Left ventricle myocardium inferior (tissue), 1 donor: ENCODE measurements at regions not wholly inside any gene's neighbourhood (a gene's known extent, or its start where the extent isn't known, plus 50 kb on each side); places are given as distances from the start of the nearest gene placed in this dataset.

ENCODE experiments used
- DNase-seq: peaks from one replicate; pipeline ENCODE4 v3.0.0-alpha.2; 2020
- H3K27ac ChIP-seq: fragments of 200-600 bp; replicated peaks from 2 replicates; pipeline ENCODE4 v1.8.0; 2021
- H3K27me3 ChIP-seq: fragments of 200-600 bp; 2 replicates; pipeline ENCODE4 v1.8.0; 2021; ENCODE audit warnings: low read depth
- H3K36me3 ChIP-seq: fragments of 200-600 bp; 2 replicates; pipeline ENCODE4 v1.8.0; 2021
- H3K4me1 ChIP-seq: fragments of 200-600 bp; 2 replicates; pipeline ENCODE4 v1.8.0; 2021
- H3K4me3 ChIP-seq: fragments of 200-600 bp; 2 replicates; pipeline ENCODE4 v1.8.0; 2021; ENCODE audit warnings: mild to moderate bottlenecking, moderate library complexity
- H3K9me3 ChIP-seq: fragments of 200-600 bp; replicated peaks from 2 replicates; pipeline ENCODE4 v1.8.0; 2021
- intact Hi-C: fragments of 100-400 bp; cut with micrococcal nuclease; formaldehyde crosslinking; loops from one replicate; pipeline ENCODE4 v1.11.0; 2022
- TF ChIP-seq, protein P1 (sequence below): fragments of 200-600 bp; IDR thresholded peaks from 2 replicates; pipeline ENCODE4 v1.8.0; 2021; ENCODE audit warnings: antibody characterized with exemption, mild to moderate bottlenecking, borderline replicate concordance
- donor health status: DM: no; HTN: yes; CAD: no; lungs with severe emphysema.

GRCh38 chr15:68501616-68502015 lies 69.7 kb upstream of the ITGA11 start:
- Histone ChIP-seq H3K4me1 (no peaks in the 10 kb centered on the region), H3K36me3 (no peaks in the 10 kb centered on the region), H3K4me3 (no peak overlapping the region), H3K27ac (no peak overlapping the region), H3K9me3 (no peaks in the 10 kb centered on the region), H3K27me3 (no peaks in the 10 kb centered on the region)
- no peak for DNase-seq
- intact Hi-C loops, result no loop called here
- TF ChIP-seq, protein P1, sequence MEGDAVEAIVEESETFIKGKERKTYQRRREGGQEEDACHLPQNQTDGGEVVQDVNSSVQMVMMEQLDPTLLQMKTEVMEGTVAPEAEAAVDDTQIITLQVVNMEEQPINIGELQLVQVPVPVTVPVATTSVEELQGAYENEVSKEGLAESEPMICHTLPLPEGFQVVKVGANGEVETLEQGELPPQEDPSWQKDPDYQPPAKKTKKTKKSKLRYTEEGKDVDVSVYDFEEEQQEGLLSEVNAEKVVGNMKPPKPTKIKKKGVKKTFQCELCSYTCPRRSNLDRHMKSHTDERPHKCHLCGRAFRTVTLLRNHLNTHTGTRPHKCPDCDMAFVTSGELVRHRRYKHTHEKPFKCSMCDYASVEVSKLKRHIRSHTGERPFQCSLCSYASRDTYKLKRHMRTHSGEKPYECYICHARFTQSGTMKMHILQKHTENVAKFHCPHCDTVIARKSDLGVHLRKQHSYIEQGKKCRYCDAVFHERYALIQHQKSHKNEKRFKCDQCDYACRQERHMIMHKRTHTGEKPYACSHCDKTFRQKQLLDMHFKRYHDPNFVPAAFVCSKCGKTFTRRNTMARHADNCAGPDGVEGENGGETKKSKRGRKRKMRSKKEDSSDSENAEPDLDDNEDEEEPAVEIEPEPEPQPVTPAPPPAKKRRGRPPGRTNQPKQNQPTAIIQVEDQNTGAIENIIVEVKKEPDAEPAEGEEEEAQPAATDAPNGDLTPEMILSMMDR, result no peak

DNA sequence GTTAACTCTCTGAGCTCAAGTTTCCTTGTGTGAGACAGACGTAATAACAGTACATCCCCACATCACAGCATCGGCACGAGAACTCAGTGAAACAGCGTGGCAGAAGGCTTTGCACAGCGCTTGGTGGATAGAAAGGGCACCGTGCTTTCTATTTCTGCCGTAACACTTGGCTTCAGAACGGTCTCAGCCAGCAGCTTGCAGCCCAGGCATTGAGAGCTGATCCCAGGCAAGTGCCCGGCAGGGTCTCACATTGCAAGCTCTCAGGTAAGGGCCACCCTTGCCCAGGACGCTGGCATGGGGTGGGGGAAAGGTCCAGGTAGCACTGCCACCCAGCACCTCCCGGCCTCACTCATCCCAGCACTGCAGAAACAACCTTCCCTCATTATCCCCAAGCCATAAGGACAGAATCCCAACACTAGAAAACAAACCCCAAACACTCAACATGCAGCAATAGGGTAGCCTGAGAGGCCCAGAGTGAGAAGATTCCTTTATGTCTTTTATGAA lies 70.5 kb upstream of the ITGA11 start:
- Histone ChIP-seq H3K4me3 (no peak overlapping the region), H3K36me3 (no peaks in the 10 kb centered on the region), H3K27me3 (no peaks in the 10 kb centered on the region), H3K9me3 (no peaks in the 10 kb centered on the region), H3K27ac (no peak overlapping the region), H3K4me1 (no peaks in the 10 kb centered on the region)
- DNase-seq, result no peak
- intact Hi-C loops, result no loop called here
- TF ChIP-seq, protein P1, result no peak

GRCh38 chr15:68503213-68503612 lies 71.2 kb upstream of the ITGA11 start:
- Histone ChIP-seq H3K27ac (no peak overlapping the region), H3K27me3 (no peaks in the 10 kb centered on the region), H3K9me3 (no peaks in the 10 kb centered on the region), H3K36me3 (no peaks in the 10 kb centered on the region), H3K4me1 (no peaks in the 10 kb centered on the region), H3K4me3 (no peak overlapping the region)
- no peak for DNase-seq
- TF ChIP-seq, protein P1, result no peak
- intact Hi-C loops, result no loop called here

DNA sequence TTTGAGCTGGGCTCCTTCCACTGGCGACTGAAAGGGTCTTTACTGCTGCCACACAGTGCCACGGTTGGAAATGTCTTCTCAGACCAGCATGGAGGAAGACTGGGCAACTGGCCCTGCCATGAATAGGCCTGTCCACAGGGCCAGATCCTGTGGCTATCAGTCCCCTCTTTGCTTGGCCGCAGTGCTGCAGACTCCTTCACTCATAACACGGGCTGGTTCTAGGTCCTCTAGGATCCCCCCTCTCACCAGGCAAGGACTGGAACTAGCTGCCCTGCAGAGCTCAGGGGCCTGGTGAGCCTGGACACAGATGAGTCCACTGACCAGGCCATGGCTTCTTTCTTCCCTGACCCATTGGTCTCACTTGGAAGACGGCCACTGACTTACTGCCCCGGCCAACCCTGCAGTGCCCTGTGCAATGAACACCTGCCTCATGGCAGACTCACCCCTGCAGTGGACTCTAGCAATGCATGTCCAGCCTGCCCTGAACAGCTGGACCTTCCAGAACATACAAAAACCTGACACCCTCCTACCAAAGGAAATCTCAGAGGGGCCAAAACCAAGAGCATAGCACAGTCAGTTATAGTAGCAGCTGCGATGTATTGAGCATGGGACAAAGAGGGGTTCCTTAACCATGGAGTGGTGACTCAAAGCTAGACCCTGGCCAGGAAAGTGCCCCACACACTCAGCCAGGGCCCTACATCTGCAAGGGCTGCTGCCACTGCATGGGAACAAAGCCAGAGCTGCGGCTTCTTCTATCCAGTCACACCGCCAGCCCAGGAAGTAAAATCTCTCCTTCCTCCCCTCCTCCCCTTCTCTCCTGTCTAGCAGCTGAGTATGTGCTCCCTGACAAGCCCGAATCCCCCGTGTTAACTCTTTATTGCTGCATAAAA lies 72.1 kb upstream of the ITGA11 start:
- Histone ChIP-seq H3K4me1 (no peaks in the 10 kb centered on the region), H3K36me3 (no peaks in the 10 kb centered on the region), H3K27ac (no peak overlapping the region), H3K4me3 (no peak overlapping the region), H3K9me3 (no peaks in the 10 kb centered on the region), H3K27me3 (no peaks in the 10 kb centered on the region)
- intact Hi-C loops, result no loop called here
- no peak for DNase-seq
- TF ChIP-seq, protein P1, result no peak

DNA sequence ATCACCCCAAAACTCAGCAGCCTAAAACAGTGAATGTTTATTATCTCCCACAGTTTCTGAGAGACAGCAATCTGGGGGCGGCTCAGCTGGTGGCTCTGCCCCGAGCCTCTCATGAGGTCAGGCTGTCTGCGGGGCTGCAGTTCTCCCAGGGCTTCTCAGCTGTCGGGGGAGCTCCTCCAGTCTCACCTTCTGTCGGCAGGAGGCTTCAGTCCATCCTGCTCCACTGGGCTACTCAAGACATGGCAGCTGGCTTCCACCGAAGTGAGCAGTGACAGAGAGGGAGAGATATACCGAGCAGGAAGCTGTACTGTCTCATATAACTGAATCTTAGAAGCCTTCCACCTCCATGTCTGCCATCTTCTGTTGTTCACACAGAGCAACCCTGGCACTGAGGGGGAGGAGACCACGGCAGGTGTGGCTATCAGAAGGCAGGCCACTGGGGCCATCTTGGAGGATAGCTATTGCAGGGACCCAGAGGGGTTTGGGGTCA lies 72.8 kb upstream of the ITGA11 start:
- intact Hi-C loops, result no loop called here
- Histone ChIP-seq H3K36me3 (no peaks in the 10 kb centered on the region), H3K4me1 (no peaks in the 10 kb centered on the region), H3K9me3 (no peaks in the 10 kb centered on the region), H3K4me3 (no peak overlapping the region), H3K27ac (no peak overlapping the region), H3K27me3 (no peaks in the 10 kb centered on the region)
- TF ChIP-seq, protein P1, result no peak
- DNase-seq, result no peak
